ENCODE measurements at regions not wholly inside any gene's neighbourhood (a gene's known extent, or its start where the extent isn't known, plus 50 kb on each side); places are given as distances from the start of the nearest gene placed in this dataset.

DNA sequence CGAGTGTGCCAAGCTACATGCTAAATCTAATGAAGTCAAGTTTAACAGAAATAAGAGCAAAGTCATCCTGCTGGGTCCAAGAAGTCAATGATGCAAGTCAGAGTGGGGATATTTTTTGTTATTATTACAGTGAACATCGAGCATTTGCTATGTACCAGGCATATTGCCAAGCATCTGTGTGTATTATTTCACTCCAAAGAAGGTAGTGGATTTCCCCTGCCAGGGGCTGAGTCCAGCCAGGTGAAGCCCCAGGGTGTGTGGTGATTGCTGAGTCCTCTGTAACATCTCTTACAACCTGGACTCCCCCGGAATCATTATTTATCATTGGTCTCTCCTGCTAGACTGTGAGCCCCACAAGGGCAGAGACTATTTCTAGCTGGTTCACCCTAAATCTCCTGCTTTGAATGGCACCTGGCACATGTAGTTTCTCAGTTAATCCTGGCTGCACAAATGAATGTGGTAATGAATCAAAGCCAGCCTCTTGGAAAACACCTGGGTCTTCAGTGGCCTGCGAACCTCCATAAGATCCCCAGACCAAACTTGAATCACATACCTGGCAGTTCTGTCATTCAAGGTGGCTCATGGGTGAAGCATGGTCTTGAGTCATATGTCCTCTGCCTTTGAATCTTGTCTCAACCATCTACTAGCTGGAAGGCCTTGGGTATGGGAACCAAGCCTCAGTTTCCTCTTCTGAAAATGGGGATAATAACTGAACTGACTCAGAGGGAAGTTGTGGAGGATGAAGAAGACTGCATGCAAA, 549.2 kb downstream of the MIAT start:
- TF ChIP-seq POLR2A (IDR thresholded peaks at IDR 0.05): no peak
- TF ChIP-seq, protein P1, sequence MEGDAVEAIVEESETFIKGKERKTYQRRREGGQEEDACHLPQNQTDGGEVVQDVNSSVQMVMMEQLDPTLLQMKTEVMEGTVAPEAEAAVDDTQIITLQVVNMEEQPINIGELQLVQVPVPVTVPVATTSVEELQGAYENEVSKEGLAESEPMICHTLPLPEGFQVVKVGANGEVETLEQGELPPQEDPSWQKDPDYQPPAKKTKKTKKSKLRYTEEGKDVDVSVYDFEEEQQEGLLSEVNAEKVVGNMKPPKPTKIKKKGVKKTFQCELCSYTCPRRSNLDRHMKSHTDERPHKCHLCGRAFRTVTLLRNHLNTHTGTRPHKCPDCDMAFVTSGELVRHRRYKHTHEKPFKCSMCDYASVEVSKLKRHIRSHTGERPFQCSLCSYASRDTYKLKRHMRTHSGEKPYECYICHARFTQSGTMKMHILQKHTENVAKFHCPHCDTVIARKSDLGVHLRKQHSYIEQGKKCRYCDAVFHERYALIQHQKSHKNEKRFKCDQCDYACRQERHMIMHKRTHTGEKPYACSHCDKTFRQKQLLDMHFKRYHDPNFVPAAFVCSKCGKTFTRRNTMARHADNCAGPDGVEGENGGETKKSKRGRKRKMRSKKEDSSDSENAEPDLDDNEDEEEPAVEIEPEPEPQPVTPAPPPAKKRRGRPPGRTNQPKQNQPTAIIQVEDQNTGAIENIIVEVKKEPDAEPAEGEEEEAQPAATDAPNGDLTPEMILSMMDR (IDR thresholded peaks at IDR 0.05): no peak

Measured in prostate gland (tissue), 2 donors.